Panc1 (cell line): ENCODE measurements at regions not wholly inside any gene's neighbourhood (a gene's known extent, or its start where the extent isn't known, plus 50 kb on each side); places are given as distances from the start of the nearest gene placed in this dataset.

Experiments
- ATAC-seq: fragments of 200-7000 bp; cut with Tn5 transposase; 2 replicates; pipeline ENCODE4 v1.9.1; 2020; ENCODE audit warnings: mild to moderate bottlenecking, moderate library complexity
- BruUV-seq: library from RNA; stranded (reverse); fragments of 400-500 nt; replicated peaks from 2 replicates; lab custom pipeline; 2021; lab: Mats Ljungman, UMichigan
- CTCF ChIA-PET: fragments of 300-600 bp; sonication (Branson Sonifier 250); formaldehyde crosslinking; loops from one replicate; lab custom pipeline; 2022; ENCODE audit warnings: antibody characterized with exemption; lab: Charles Lee
- POLR2A ChIA-PET: fragments of 300-600 bp; sonication (Branson Sonifier 250); formaldehyde crosslinking; loops from one replicate; lab custom pipeline; 2022; ENCODE audit warnings: antibody characterized with exemption; lab: Charles Lee
- DNase-seq: peaks from one replicate; pipeline ENCODE4 v3.0.0-alpha.2; 2010; ENCODE audit warnings: low read depth, low spot score
- H3K27ac ChIP-seq: 2 replicates; pipeline ENCODE4 v1.5.1; 2011; ENCODE audit warnings: mild to moderate bottlenecking, low read length, inconsistent platforms
- H3K27me3 ChIP-seq: fragments of 200-500 bp; sonication (Bioruptor generic); 2 replicates; pipeline ENCODE4 v1.6.0; 2014; ENCODE audit warnings: low read length, inconsistent platforms; ENCODE audit not compliant: control insufficient read depth, insufficient read depth
- H3K36me3 ChIP-seq: fragments of 200-500 bp; sonication (Bioruptor generic); 2 replicates; pipeline ENCODE4 v1.5.1; 2014; ENCODE audit warnings: inconsistent platforms, mild to moderate bottlenecking, low read length, moderate library complexity; ENCODE audit not compliant: control insufficient read depth, insufficient read depth
- H3K4me1 ChIP-seq: 2 replicates; pipeline ENCODE4 v1.5.1; 2011; ENCODE audit warnings: inconsistent platforms, mild to moderate bottlenecking, low read length, moderate library complexity; ENCODE audit not compliant: control insufficient read depth, insufficient read depth
- H3K4me3 ChIP-seq, 2 experiments: 2 replicates each; pipeline ENCODE4 v1.5.1; 2011 to 2012; ENCODE audit warnings: low read depth in 2 of 2, low read length in 2 of 2, mild to moderate bottlenecking in 2 of 2, inconsistent platforms in 1 of 2, moderate library complexity in 1 of 2
- H3K9me3 ChIP-seq: fragments of 200-500 bp; sonication (Bioruptor generic); 2 replicates; pipeline ENCODE4 v1.5.1; 2014; ENCODE audit warnings: low read depth, mild to moderate bottlenecking, inconsistent platforms, low read length, moderate library complexity; ENCODE audit not compliant: control insufficient read depth, insufficient read depth
- POLR2AphosphoS5 ChIP-seq: IDR thresholded peaks from 2 replicates; pipeline ENCODE4 v1.6.1; 2012; ENCODE audit warnings: mild to moderate bottlenecking, low read depth, low read length, moderate library complexity
- SIN3A ChIP-seq: IDR thresholded peaks from 2 replicates; pipeline ENCODE4 v1.6.1; 2012; ENCODE audit warnings: low read depth, mild to moderate bottlenecking, low read length, moderate library complexity, borderline replicate concordance; ENCODE audit not compliant: insufficient read depth
- TCF7L2 ChIP-seq: IDR thresholded peaks from 2 replicates; pipeline ENCODE4 v1.6.1; 2011; ENCODE audit warnings: mild to moderate bottlenecking, low read depth, low read length, inconsistent platforms
- in situ Hi-C: cut with HindIII; loops from 2 replicates; pipeline ENCODE4 v1.10.0; 2016; ENCODE audit warnings: low sequenced_read_pairs, low pct_unique_long_range_greater_than_20kb
- intact Hi-C: fragments of 100-400 bp; cut with micrococcal nuclease; formaldehyde crosslinking; loops from one replicate; pipeline ENCODE4 v1.10.0; 2022; ENCODE audit not compliant: unreplicated experiment
- TF ChIP-seq, protein P1 (sequence below), 2 experiments: IDR thresholded peaks; 2 replicates each; pipeline ENCODE4 v1.6.1; 2011 to 2012; ENCODE audit warnings: low read depth in 2 of 2, control low read depth in 1 of 2, low read length in 1 of 2, mild to moderate bottlenecking in 1 of 2, moderate library complexity in 1 of 2; ENCODE audit not compliant: insufficient read depth in 1 of 2
- TF ChIP-seq, protein P2 (sequence below): fragments of 450-650 bp; IDR thresholded peaks from 2 replicates; pipeline ENCODE4 v1.5.1; 2017; ENCODE audit warnings: mild to moderate bottlenecking

GRCh38 chr3:65080432-65080831, 392.6 kb upstream of the ADAMTS9 start:
- ATAC-seq, result no peak
- H3K4me1 ChIP-seq, result no peaks in the 10 kb centered on the region
- no TSS peak for BruUV-seq
- DNase-seq, result no peak
- H3K27ac ChIP-seq, result no peak overlapping the region
- ChIA-PET POLR2A (no interaction called here), CTCF (no interaction called here)
- in situ Hi-C loops, result no loop called here
- H3K36me3 ChIP-seq, result no peaks in the 10 kb centered on the region
- intact Hi-C loops, result no loop called here
- no peak overlapping the region for H3K4me3 ChIP-seq
- H3K9me3 ChIP-seq, result no peaks in the 10 kb centered on the region
- TF ChIP-seq, protein P1, sequence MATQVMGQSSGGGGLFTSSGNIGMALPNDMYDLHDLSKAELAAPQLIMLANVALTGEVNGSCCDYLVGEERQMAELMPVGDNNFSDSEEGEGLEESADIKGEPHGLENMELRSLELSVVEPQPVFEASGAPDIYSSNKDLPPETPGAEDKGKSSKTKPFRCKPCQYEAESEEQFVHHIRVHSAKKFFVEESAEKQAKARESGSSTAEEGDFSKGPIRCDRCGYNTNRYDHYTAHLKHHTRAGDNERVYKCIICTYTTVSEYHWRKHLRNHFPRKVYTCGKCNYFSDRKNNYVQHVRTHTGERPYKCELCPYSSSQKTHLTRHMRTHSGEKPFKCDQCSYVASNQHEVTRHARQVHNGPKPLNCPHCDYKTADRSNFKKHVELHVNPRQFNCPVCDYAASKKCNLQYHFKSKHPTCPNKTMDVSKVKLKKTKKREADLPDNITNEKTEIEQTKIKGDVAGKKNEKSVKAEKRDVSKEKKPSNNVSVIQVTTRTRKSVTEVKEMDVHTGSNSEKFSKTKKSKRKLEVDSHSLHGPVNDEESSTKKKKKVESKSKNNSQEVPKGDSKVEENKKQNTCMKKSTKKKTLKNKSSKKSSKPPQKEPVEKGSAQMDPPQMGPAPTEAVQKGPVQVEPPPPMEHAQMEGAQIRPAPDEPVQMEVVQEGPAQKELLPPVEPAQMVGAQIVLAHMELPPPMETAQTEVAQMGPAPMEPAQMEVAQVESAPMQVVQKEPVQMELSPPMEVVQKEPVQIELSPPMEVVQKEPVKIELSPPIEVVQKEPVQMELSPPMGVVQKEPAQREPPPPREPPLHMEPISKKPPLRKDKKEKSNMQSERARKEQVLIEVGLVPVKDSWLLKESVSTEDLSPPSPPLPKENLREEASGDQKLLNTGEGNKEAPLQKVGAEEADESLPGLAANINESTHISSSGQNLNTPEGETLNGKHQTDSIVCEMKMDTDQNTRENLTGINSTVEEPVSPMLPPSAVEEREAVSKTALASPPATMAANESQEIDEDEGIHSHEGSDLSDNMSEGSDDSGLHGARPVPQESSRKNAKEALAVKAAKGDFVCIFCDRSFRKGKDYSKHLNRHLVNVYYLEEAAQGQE (IDR thresholded peaks at IDR 0.05; ENCODE audit: insufficient read depth in 1 of 2, low read depth in 2 of 2, low read length in 1 of 2), result no peak
- no peak for TF ChIP-seq POLR2AphosphoS5
- TF ChIP-seq, protein P2, sequence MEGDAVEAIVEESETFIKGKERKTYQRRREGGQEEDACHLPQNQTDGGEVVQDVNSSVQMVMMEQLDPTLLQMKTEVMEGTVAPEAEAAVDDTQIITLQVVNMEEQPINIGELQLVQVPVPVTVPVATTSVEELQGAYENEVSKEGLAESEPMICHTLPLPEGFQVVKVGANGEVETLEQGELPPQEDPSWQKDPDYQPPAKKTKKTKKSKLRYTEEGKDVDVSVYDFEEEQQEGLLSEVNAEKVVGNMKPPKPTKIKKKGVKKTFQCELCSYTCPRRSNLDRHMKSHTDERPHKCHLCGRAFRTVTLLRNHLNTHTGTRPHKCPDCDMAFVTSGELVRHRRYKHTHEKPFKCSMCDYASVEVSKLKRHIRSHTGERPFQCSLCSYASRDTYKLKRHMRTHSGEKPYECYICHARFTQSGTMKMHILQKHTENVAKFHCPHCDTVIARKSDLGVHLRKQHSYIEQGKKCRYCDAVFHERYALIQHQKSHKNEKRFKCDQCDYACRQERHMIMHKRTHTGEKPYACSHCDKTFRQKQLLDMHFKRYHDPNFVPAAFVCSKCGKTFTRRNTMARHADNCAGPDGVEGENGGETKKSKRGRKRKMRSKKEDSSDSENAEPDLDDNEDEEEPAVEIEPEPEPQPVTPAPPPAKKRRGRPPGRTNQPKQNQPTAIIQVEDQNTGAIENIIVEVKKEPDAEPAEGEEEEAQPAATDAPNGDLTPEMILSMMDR, result no peak
- no peak for TF ChIP-seq TCF7L2
- TF ChIP-seq SIN3A, result no peak
- H3K27me3 ChIP-seq, result no peaks in the 10 kb centered on the region

GRCh38 chr3:65079560-65079959, 391.8 kb upstream of the ADAMTS9 start:
- Histone ChIP-seq H3K9me3 (no peaks in the 10 kb centered on the region), H3K36me3 (no peaks in the 10 kb centered on the region), H3K4me3 (no peak overlapping the region), H3K4me1 (no peaks in the 10 kb centered on the region), H3K27ac (no peak overlapping the region), H3K27me3 (no peaks in the 10 kb centered on the region)
- no TSS peak for BruUV-seq
- TF ChIP-seq POLR2AphosphoS5 (no peak), SIN3A (no peak), TCF7L2 (no peak)
- TF ChIP-seq, protein P2, result no peak
- TF ChIP-seq, protein P1 (IDR thresholded peaks at IDR 0.05; ENCODE audit: insufficient read depth in 1 of 2, low read depth in 2 of 2, low read length in 1 of 2), result no peak
- intact Hi-C loops (no loop called here), in situ Hi-C loops (no loop called here)
- ChIA-PET CTCF (no interaction called here), POLR2A (no interaction called here)
- no peak for DNase-seq
- ATAC-seq, result no peak
